SK-N-MC (cell line): ENCODE measurements at regions not wholly inside any gene's neighbourhood (a gene's known extent, or its start where the extent isn't known, plus 50 kb on each side); places are given as distances from the start of the nearest gene placed in this dataset.

Experiments
- EZH2 ChIP-seq: fragments of 200-600 bp; sonication (generic); IDR thresholded peaks from one replicate; pipeline ENCODE4 v1.6.1; 2017; ENCODE audit warnings: antibody characterized with exemption
- POLR2AphosphoS5 ChIP-seq: IDR thresholded peaks from 2 replicates; pipeline ENCODE4 v1.6.1; 2012; ENCODE audit warnings: mild to moderate bottlenecking, low read depth, low read length, borderline replicate concordance

GRCh38 chr11:4202749-4203148, 108.2 kb downstream of the RRM1 start:
- TF ChIP-seq EZH2 (no peak), POLR2AphosphoS5 (no peak)
